ENCODE measurements at regions not wholly inside any gene's neighbourhood (a gene's known extent, or its start where the extent isn't known, plus 50 kb on each side); places are given as distances from the start of the nearest gene placed in this dataset.

DNA sequence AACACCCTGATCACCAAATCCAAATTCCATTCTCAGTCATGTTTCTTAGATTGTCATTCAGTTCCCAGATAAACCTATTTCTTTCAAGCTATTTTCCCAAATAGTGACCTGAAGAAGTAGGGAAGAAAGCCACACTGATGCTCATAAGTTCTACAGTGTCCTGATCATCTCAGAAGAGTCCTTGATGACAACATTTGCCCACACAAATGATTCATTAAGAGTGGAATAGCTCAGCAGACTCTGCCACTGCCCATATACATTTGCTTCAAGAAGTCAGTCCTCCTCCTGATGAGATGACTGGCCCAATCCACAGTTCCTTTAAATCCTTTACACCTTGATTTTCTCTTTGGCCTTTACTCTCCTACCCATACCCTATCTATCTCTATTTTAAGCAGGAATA is 283.7 kb upstream of the NR4A3 start:
- TF ChIP-seq, protein P1, sequence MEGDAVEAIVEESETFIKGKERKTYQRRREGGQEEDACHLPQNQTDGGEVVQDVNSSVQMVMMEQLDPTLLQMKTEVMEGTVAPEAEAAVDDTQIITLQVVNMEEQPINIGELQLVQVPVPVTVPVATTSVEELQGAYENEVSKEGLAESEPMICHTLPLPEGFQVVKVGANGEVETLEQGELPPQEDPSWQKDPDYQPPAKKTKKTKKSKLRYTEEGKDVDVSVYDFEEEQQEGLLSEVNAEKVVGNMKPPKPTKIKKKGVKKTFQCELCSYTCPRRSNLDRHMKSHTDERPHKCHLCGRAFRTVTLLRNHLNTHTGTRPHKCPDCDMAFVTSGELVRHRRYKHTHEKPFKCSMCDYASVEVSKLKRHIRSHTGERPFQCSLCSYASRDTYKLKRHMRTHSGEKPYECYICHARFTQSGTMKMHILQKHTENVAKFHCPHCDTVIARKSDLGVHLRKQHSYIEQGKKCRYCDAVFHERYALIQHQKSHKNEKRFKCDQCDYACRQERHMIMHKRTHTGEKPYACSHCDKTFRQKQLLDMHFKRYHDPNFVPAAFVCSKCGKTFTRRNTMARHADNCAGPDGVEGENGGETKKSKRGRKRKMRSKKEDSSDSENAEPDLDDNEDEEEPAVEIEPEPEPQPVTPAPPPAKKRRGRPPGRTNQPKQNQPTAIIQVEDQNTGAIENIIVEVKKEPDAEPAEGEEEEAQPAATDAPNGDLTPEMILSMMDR (IDR thresholded peaks at IDR 0.05): no peak
- DNase-seq (ENCODE audit: low spot score): no peak
- Mint-ChIP-seq H3K36me3 (ENCODE audit: low read depth) (no peaks in the 10 kb centered on the region), H3K27me3 (ENCODE audit: low read depth) (no peaks in the 10 kb centered on the region), H3K4me3 (ENCODE audit: unreplicated experiment) (no peak overlapping the region), H3K9me3 (ENCODE audit: low read depth) (no peaks in the 10 kb centered on the region), H3K27ac (ENCODE audit: unreplicated experiment) (no peak overlapping the region), H3K4me1 (ENCODE audit: low read depth) (no peaks in the 10 kb centered on the region)

- H3K27me3 Mint-ChIP-seq (ENCODE audit: low read depth): no peaks in the 10 kb centered on the region
- H3K9me3 Mint-ChIP-seq (ENCODE audit: low read depth): peaks cover 12% of the 10 kb centered on the region
- TF ChIP-seq, protein P1 (IDR thresholded peaks at IDR 0.05): no peak
- no peaks in the 10 kb centered on the region for H3K36me3 Mint-ChIP-seq (ENCODE audit: low read depth)
- no peaks in the 10 kb centered on the region for H3K4me1 Mint-ChIP-seq (ENCODE audit: low read depth)
- H3K4me3 Mint-ChIP-seq (ENCODE audit: unreplicated experiment): no peak overlapping the region
- no peak for DNase-seq (ENCODE audit: low spot score)
- no peak overlapping the region for H3K27ac Mint-ChIP-seq (ENCODE audit: unreplicated experiment)
Measured at GRCh38 chr9:99544526-99544925, 277.2 kb upstream of the NR4A3 start.

- peaks cover 39% of the 10 kb centered on the region for H3K9me3 Mint-ChIP-seq (ENCODE audit: low read depth)
- H3K27me3 Mint-ChIP-seq (ENCODE audit: low read depth): no peaks in the 10 kb centered on the region
Measured at GRCh38 chr9:99549441-99549840, 272.2 kb upstream of the NR4A3 start.

GRCh38 chr9:99555792-99556191 is 265.9 kb upstream of the NR4A3 start:
- Mint-ChIP-seq H3K4me3 (ENCODE audit: unreplicated experiment) (no peak overlapping the region), H3K36me3 (ENCODE audit: low read depth) (no peaks in the 10 kb centered on the region), H3K27me3 (ENCODE audit: low read depth) (no peaks in the 10 kb centered on the region), H3K4me1 (ENCODE audit: low read depth) (no peaks in the 10 kb centered on the region), H3K9me3 (ENCODE audit: low read depth) (peaks cover 22% of the 10 kb centered on the region), H3K27ac (ENCODE audit: unreplicated experiment) (no peak overlapping the region)
- TF ChIP-seq, protein P1 (IDR thresholded peaks at IDR 0.05): no peak
- DNase-seq (ENCODE audit: low spot score): no peak

More at GRCh38 chr9:99549441-99549840, 272.2 kb upstream of the NR4A3 start:
- Mint-ChIP-seq H3K4me1 (ENCODE audit: low read depth) (no peaks in the 10 kb centered on the region), H3K27ac (ENCODE audit: unreplicated experiment) (no peak overlapping the region), H3K4me3 (ENCODE audit: unreplicated experiment) (no peak overlapping the region), H3K36me3 (ENCODE audit: low read depth) (no peaks in the 10 kb centered on the region)
- TF ChIP-seq, protein P1 (IDR thresholded peaks at IDR 0.05): no peak
- no peak for DNase-seq (ENCODE audit: low spot score)

GRCh38 chr9:99556998-99557397 is 264.7 kb upstream of the NR4A3 start:
- Mint-ChIP-seq H3K4me3 (ENCODE audit: unreplicated experiment) (no peak overlapping the region), H3K36me3 (ENCODE audit: low read depth) (no peaks in the 10 kb centered on the region), H3K27ac (ENCODE audit: unreplicated experiment) (no peak overlapping the region), H3K27me3 (ENCODE audit: low read depth) (no peaks in the 10 kb centered on the region), H3K9me3 (ENCODE audit: low read depth) (peaks cover 14% of the 10 kb centered on the region), H3K4me1 (ENCODE audit: low read depth) (no peaks in the 10 kb centered on the region)
- no peak for DNase-seq (ENCODE audit: low spot score)
- TF ChIP-seq, protein P1 (IDR thresholded peaks at IDR 0.05): no peak

Data from chondrocyte (in vitro differentiated cells).